Endothelial cell of umbilical vein (primary cell): ENCODE measurements at regions not wholly inside any gene's neighbourhood (a gene's known extent, or its start where the extent isn't known, plus 50 kb on each side); places are given as distances from the start of the nearest gene placed in this dataset.

Source experiments
- BruUV-seq: library from RNA; stranded (reverse); fragments of 400-500 nt; replicated peaks from 2 replicates; lab custom pipeline; 2021; lab: Mats Ljungman, UMichigan
- CTCF ChIA-PET: fragments of 300-600, 350-600 bp; sonication (Branson Sonifier 250); formaldehyde crosslinking; loops from one replicate; lab custom pipeline; 2021; ENCODE audit warnings: antibody characterized with exemption, inconsistent platforms; lab: Charles Lee
- POLR2A ChIA-PET: fragments of 300-600, 350-600 bp; sonication (Branson Sonifier 250); formaldehyde crosslinking; loops from one replicate; lab custom pipeline; 2021; ENCODE audit warnings: antibody characterized with exemption, inconsistent platforms; lab: Charles Lee
- DNase-seq: peaks from one replicate; pipeline ENCODE4 v3.0.0-alpha.2; 2011; ENCODE audit warnings: low read depth, low spot score
- FAIRE-seq: peaks from 2 replicates; lab custom pipeline; 2011; peaks lifted over from hg19 to GRCh38; lab: Jason Lieb, UNC
- H2AFZ ChIP-seq: 2 replicates; pipeline ENCODE4 v1.6.0; 2012; ENCODE audit warnings: low read depth, low read length, control low read depth, inconsistent platforms
- H3K27ac ChIP-seq: 2 replicates; pipeline ENCODE4 v1.5.1; 2011; ENCODE audit warnings: low read depth, mild to moderate bottlenecking, control low read depth, low read length, moderate library complexity; ENCODE audit not compliant: insufficient read depth
- H3K27me3 ChIP-seq, 2 experiments: 2 replicates each; pipeline versions ENCODE4 v1.6.0 to v1.6.1; 2011; ENCODE audit warnings: low read length in 2 of 2, mixed read lengths in 1 of 2; ENCODE audit not compliant: control insufficient read depth in 2 of 2, insufficient read depth in 2 of 2
- H3K36me3 ChIP-seq, 2 experiments: 2 replicates in 1 of 2; 3 replicates in 1 of 2; pipeline ENCODE4 v1.5.1; 2011; ENCODE audit warnings: low read length in 2 of 2, mild to moderate bottlenecking in 1 of 2, moderate library complexity in 1 of 2; ENCODE audit not compliant: control insufficient read depth in 2 of 2, insufficient read depth in 2 of 2; ENCODE audit errors: extremely low read depth in 1 of 2
- H3K4me1 ChIP-seq: 3 replicates; pipeline ENCODE4 v1.5.1; 2011; ENCODE audit warnings: mild to moderate bottlenecking, low read length; ENCODE audit not compliant: control insufficient read depth, insufficient read depth; ENCODE audit errors: extremely low read depth
- H3K4me2 ChIP-seq: 2 replicates; pipeline ENCODE4 v1.6.1; 2011; ENCODE audit warnings: low read length, control low read depth, mixed read lengths; ENCODE audit not compliant: insufficient read depth
- H3K4me3 ChIP-seq, 3 experiments: fragments of 200-600 bp in 1 of 3; sonication (generic), shearing (Covaris generic) in 1 of 3; replicated peaks in 1 of 3; 2 replicates each; pipeline ENCODE4 v1.5.1; 2011 to 2016; ENCODE audit warnings: control low read depth in 3 of 3, low read length in 3 of 3, mild to moderate bottlenecking in 2 of 3, inconsistent platforms in 1 of 3, low read depth in 1 of 3, moderate library complexity in 1 of 3; ENCODE audit not compliant: insufficient read depth in 1 of 3
- H3K79me2 ChIP-seq: 2 replicates; pipeline ENCODE4 v1.6.0; 2012; ENCODE audit warnings: low read length, inconsistent platforms; ENCODE audit not compliant: control insufficient read depth, insufficient read depth
- H3K9ac ChIP-seq: replicated peaks from 2 replicates; pipeline ENCODE3; 2011; ENCODE audit warnings: low read length, control low read depth; ENCODE audit not compliant: insufficient read depth; ENCODE audit errors: extremely low read depth
- H3K9me1 ChIP-seq: replicated peaks from 3 replicates; pipeline ENCODE4 v1.6.0; 2011; ENCODE audit warnings: mild to moderate bottlenecking, low read length; ENCODE audit not compliant: control insufficient read depth, insufficient read depth; ENCODE audit errors: extremely low read depth
- H3K9me3 ChIP-seq: replicated peaks from 2 replicates; pipeline ENCODE4 v1.5.1; 2012; ENCODE audit warnings: low read length, inconsistent platforms; ENCODE audit not compliant: control insufficient read depth, insufficient read depth
- H4K20me1 ChIP-seq: replicated peaks from 2 replicates; pipeline ENCODE3; 2011; ENCODE audit warnings: mild to moderate bottlenecking, low read length; ENCODE audit not compliant: control insufficient read depth, insufficient read depth; ENCODE audit errors: extremely low read depth
- CTCF ChIP-seq, 2 donors: IDR thresholded peaks; 1 replicate in 1 of 2; 2 replicates in 1 of 2; pipeline ENCODE4 v1.5.1; 2011; ENCODE audit warnings: low read length in 2 of 2, mild to moderate bottlenecking in 2 of 2, moderate library complexity in 2 of 2, control low read depth in 1 of 2, inconsistent platforms in 1 of 2, low read depth in 1 of 2; ENCODE audit not compliant: insufficient read depth in 1 of 2; ENCODE audit errors: extremely low read depth in 1 of 2
- EZH2 ChIP-seq: IDR thresholded peaks from 2 replicates; pipeline ENCODE4 v1.6.1; 2012; ENCODE audit warnings: borderline replicate concordance, low read depth, mild to moderate bottlenecking, moderate library complexity, low read length, inconsistent platforms; ENCODE audit not compliant: severe bottlenecking
- FOS ChIP-seq: IDR thresholded peaks from 2 replicates; pipeline ENCODE4 v1.6.1; 2011; ENCODE audit warnings: mild to moderate bottlenecking, low read length, moderate library complexity, borderline replicate concordance; ENCODE audit not compliant: insufficient read depth
- GATA2 ChIP-seq: IDR thresholded peaks from 2 replicates; pipeline ENCODE4 v1.7.0; 2011; ENCODE audit warnings: low read depth, mild to moderate bottlenecking, moderate library complexity, mixed read lengths, low read length; ENCODE audit not compliant: insufficient read length, insufficient read depth
- JUN ChIP-seq: IDR thresholded peaks from 2 replicates; pipeline ENCODE4 v1.6.1; 2011; ENCODE audit warnings: borderline replicate concordance, low read depth; ENCODE audit not compliant: insufficient read length, insufficient read depth
- MAX ChIP-seq: IDR thresholded peaks from 2 replicates; pipeline ENCODE4 v1.6.1; 2011; ENCODE audit not compliant: insufficient read depth, insufficient read length
- MYC ChIP-seq: IDR thresholded peaks from one replicate; pipeline ENCODE4 v1.6.1; 2011; ENCODE audit warnings: mild to moderate bottlenecking, low read depth, low read length
- POLR2A ChIP-seq: IDR thresholded peaks from 2 replicates; pipeline ENCODE4 v1.6.1; 2012; ENCODE audit warnings: low read depth, mild to moderate bottlenecking, control low read depth, low read length
- POLR2AphosphoS5 ChIP-seq: IDR thresholded peaks from 2 replicates; pipeline ENCODE4 v1.6.1; 2012; ENCODE audit warnings: low read depth, mild to moderate bottlenecking, control low read depth, low read length, moderate library complexity; ENCODE audit not compliant: insufficient read depth
- dilution Hi-C: fragments of 300-500 bp; cut with MboI; formaldehyde crosslinking; loops from one replicate; pipeline ENCODE4 v1.15.0; 2019; ENCODE audit warnings: low sequenced_read_pairs; ENCODE audit not compliant: extremely low pct_ligation_motif_present
- intact Hi-C: fragments of 100-400 bp; cut with micrococcal nuclease; formaldehyde crosslinking; loops from one replicate; pipeline ENCODE4 v1.10.0; 2022

- no peak overlapping the region for H3K9ac ChIP-seq
- BruUV-seq = no TSS peak
- no peak overlapping the region for H3K4me3 ChIP-seq
- no peaks in the 10 kb centered on the region for H3K79me2 ChIP-seq
- no peaks in the 10 kb centered on the region for H3K36me3 ChIP-seq
- no peak overlapping the region for H3K4me2 ChIP-seq
- no peaks in the 10 kb centered on the region for H3K9me1 ChIP-seq
- POLR2A ChIA-PET = no interaction called here
- no peaks in the 10 kb centered on the region for H3K27me3 ChIP-seq
- intact Hi-C loops = no loop called here
- no peak for FAIRE-seq
- CTCF ChIA-PET = no interaction called here
- DNase-seq = no peak
- no peaks in the 10 kb centered on the region for H3K9me3 ChIP-seq
- H3K27ac ChIP-seq = no peak overlapping the region
- no peaks in the 10 kb centered on the region for H4K20me1 ChIP-seq
- H3K4me1 ChIP-seq = peaks cover 25% of the 10 kb centered on the region
- dilution Hi-C loops = no loop called here
- H2AFZ ChIP-seq = no peak overlapping the region
- no peak for TF ChIP-seq MAX
- no peak for TF ChIP-seq JUN
- TF ChIP-seq GATA2 = no peak
- no peak for TF ChIP-seq CTCF (IDR thresholded peaks at IDR 0.05; ENCODE audit: extremely low read depth in 1 of 2, insufficient read depth in 1 of 2, low read depth in 1 of 2, low read length in 2 of 2)
- no peak for TF ChIP-seq POLR2AphosphoS5
- TF ChIP-seq MYC = no peak
- no peak for TF ChIP-seq EZH2
- no peak for TF ChIP-seq POLR2A
- TF ChIP-seq FOS = no peak
Measured at GRCh38 chr1:98333936-98334335, 327.6 kb upstream of the SNX7 start.
